ENCODE measurements at regions not wholly inside any gene's neighbourhood (a gene's known extent, or its start where the extent isn't known, plus 50 kb on each side); places are given as distances from the start of the nearest gene placed in this dataset.

- H3K4me1 ChIP-seq, result no peaks in the 10 kb centered on the region
- H3K4me3 ChIP-seq, result no peak overlapping the region
- H3K27ac ChIP-seq, result no peak overlapping the region
- DNase-seq, result no peak
- intact Hi-C loops (cut with DNase I; ENCODE audit: low total_unique reads), result no loop called here
- H3K9me3 ChIP-seq, result no peaks in the 10 kb centered on the region
- no peaks in the 10 kb centered on the region for H3K36me3 ChIP-seq (ENCODE audit: low read depth, missing control alignments)
- no peaks in the 10 kb centered on the region for H3K27me3 ChIP-seq
- TF ChIP-seq CTCF (IDR thresholded peaks at IDR 0.05) (no peak), POLR2A (IDR thresholded peaks at IDR 0.05) (no peak)
- 77 to 80% methylated on average over 6 of the region's 6 CpGs for WGBS, 2 donors
Observed at GRCh38 chr13:30027569-30028455, 177.4 kb upstream of the UBL3 start.

GRCh38 chr13:30026909-30027308 lies 176.5 kb upstream of the UBL3 start:
- no peak overlapping the region for H3K4me3 ChIP-seq
- no peaks in the 10 kb centered on the region for H3K9me3 ChIP-seq
- intact Hi-C loops (cut with DNase I; ENCODE audit: low total_unique reads), result no loop called here
- DNase-seq, result no peak
- H3K27me3 ChIP-seq, result no peaks in the 10 kb centered on the region
- no peaks in the 10 kb centered on the region for H3K4me1 ChIP-seq
- 88 to 92% methylated on average over 5 of the region's 5 CpGs for WGBS, 2 donors
- TF ChIP-seq POLR2A (IDR thresholded peaks at IDR 0.05), result no peak
- no peak for TF ChIP-seq CTCF (IDR thresholded peaks at IDR 0.05)
- no peak overlapping the region for H3K27ac ChIP-seq
- no peaks in the 10 kb centered on the region for H3K36me3 ChIP-seq (ENCODE audit: low read depth, missing control alignments)

GRCh38 chr13:30026093-30026492 lies 175.7 kb upstream of the UBL3 start:
- Histone ChIP-seq H3K4me3 (no peak overlapping the region), H3K9me3 (no peaks in the 10 kb centered on the region), H3K27me3 (no peaks in the 10 kb centered on the region), H3K36me3 (ENCODE audit: low read depth, missing control alignments) (no peaks in the 10 kb centered on the region), H3K4me1 (no peaks in the 10 kb centered on the region), H3K27ac (no peak overlapping the region)
- TF ChIP-seq POLR2A (IDR thresholded peaks at IDR 0.05) (no peak), CTCF (IDR thresholded peaks at IDR 0.05) (no peak)
- WGBS, 2 donors, result 88 to 89% methylated on average over 5 of the region's 5 CpGs
- no peak for DNase-seq
- intact Hi-C loops (cut with DNase I; ENCODE audit: low total_unique reads), result no loop called here

- Histone ChIP-seq H3K9me3 (no peaks in the 10 kb centered on the region), H3K27ac (no peak overlapping the region), H3K4me3 (no peak overlapping the region), H3K36me3 (ENCODE audit: low read depth, missing control alignments) (no peaks in the 10 kb centered on the region), H3K4me1 (no peaks in the 10 kb centered on the region), H3K27me3 (no peaks in the 10 kb centered on the region)
- no peak for DNase-seq
- 93 to 100% methylated on average over 1 of the region's 1 CpG for WGBS, 2 donors
- TF ChIP-seq CTCF (IDR thresholded peaks at IDR 0.05) (no peak), POLR2A (IDR thresholded peaks at IDR 0.05) (no peak)
- intact Hi-C loops (cut with DNase I; ENCODE audit: low total_unique reads), result no loop called here
Observed at GRCh38 chr13:30025351-30025750, 174.9 kb upstream of the UBL3 start.
